ENCODE measurements at regions not wholly inside any gene's neighbourhood (a gene's known extent, or its start where the extent isn't known, plus 50 kb on each side); places are given as distances from the start of the nearest gene placed in this dataset.

GRCh38 chr12:9365296-9365695 is 157.1 kb upstream of the PZP start:
- no peak for TF ChIP-seq POLR2AphosphoS2 (IDR thresholded peaks at IDR 0.05; ENCODE audit: low read depth, low read length)
- TF ChIP-seq RBBP5 (conservative IDR thresholded peaks at IDR 0.05) = no peak
- TF ChIP-seq RAD21 (IDR thresholded peaks at IDR 0.05; ENCODE audit: insufficient read depth, low read depth, low read length) = no peak
- TF ChIP-seq CTCF (IDR thresholded peaks at IDR 0.05 in 2 of 3, conservative IDR thresholded peaks at IDR 0.05 in 1 of 3; ENCODE audit: control insufficient read depth in 2 of 3, extremely low read depth in 1 of 3, insufficient read depth in 1 of 3, low read depth in 3 of 3, low read length in 3 of 3) = no peak
- TF ChIP-seq ZBTB33 (IDR thresholded peaks at IDR 0.05) = no peak
- TF ChIP-seq MAX (IDR thresholded peaks at IDR 0.05; ENCODE audit: low read depth, low read length) = no peak
- no peak for TF ChIP-seq EZH2 (IDR thresholded peaks at IDR 0.05; ENCODE audit: borderline replicate concordance, control insufficient read depth, low read depth, low read length)
- no peak for TF ChIP-seq JUND (IDR thresholded peaks at IDR 0.05; ENCODE audit: low read depth, low read length)
- TF ChIP-seq KDM1A (IDR thresholded peaks at IDR 0.05; ENCODE audit: borderline replicate concordance) = no peak
